Coronary artery (tissue), 2 donors: ENCODE measurements at regions not wholly inside any gene's neighbourhood (a gene's known extent, or its start where the extent isn't known, plus 50 kb on each side); places are given as distances from the start of the nearest gene placed in this dataset.

Experiments
- DNase-seq: peaks from one replicate; pipeline ENCODE4 v3.0.0-alpha.2; 2017; ENCODE audit warnings: low spot score
- H3K27ac ChIP-seq, 2 donors: fragments of 200-600 bp; sonication (generic); one replicate each; pipeline ENCODE4 v1.5.1; 2016 to 2019
- H3K4me3 ChIP-seq: fragments of 200-600 bp; sonication (generic); 2 replicates; pipeline ENCODE4 v1.5.1; 2016; ENCODE audit warnings: mild to moderate bottlenecking, moderate library complexity
- CTCF ChIP-seq: fragments of 200-600 bp; sonication (generic); IDR thresholded peaks from one replicate; pipeline ENCODE4 v1.5.1; 2019; ENCODE audit warnings: antibody characterized with exemption

GRCh38 chr13:105608104-105608503 lies 927.4 kb downstream of the EFNB2 start:
- no peak overlapping the region for H3K27ac ChIP-seq
- no peak overlapping the region for H3K4me3 ChIP-seq
- DNase-seq = no peak
- TF ChIP-seq CTCF = no peak

- Histone ChIP-seq H3K4me3 (no peak overlapping the region), H3K27ac (no peak overlapping the region)
- no peak for TF ChIP-seq CTCF
- no peak for DNase-seq
Observed at GRCh38 chr13:105607426-105607825, 928.0 kb downstream of the EFNB2 start.

- DNase-seq = no peak
- no peak for TF ChIP-seq CTCF
- Histone ChIP-seq H3K4me3 (no peak overlapping the region), H3K27ac (no peak overlapping the region)
Observed at GRCh38 chr13:105607016-105607415, 928.4 kb downstream of the EFNB2 start.

- no peak overlapping the region for H3K27ac ChIP-seq
- no peak overlapping the region for H3K4me3 ChIP-seq
- no peak for TF ChIP-seq CTCF
- no peak for DNase-seq
Observed at GRCh38 chr13:105602956-105603670, 932.3 kb downstream of the EFNB2 start.

- peak overlapping the region; percentile 18 for H3K4me3 ChIP-seq
- no peak for DNase-seq
- no peak overlapping the region for H3K27ac ChIP-seq
- no peak for TF ChIP-seq CTCF
Observed at GRCh38 chr13:105599477-105600037, 935.9 kb downstream of the EFNB2 start.

GRCh38 chr13:105598529-105598928 lies 936.9 kb downstream of the EFNB2 start:
- no peak overlapping the region for H3K27ac ChIP-seq
- no peak for TF ChIP-seq CTCF
- H3K4me3 ChIP-seq = no peak overlapping the region
- DNase-seq = no peak

- TF ChIP-seq CTCF = no peak
- no peak for DNase-seq
- Histone ChIP-seq H3K4me3 (no peak overlapping the region), H3K27ac (no peak overlapping the region)
Observed at GRCh38 chr13:105597573-105597972, 937.9 kb downstream of the EFNB2 start.
